IMR-90 (cell line): ENCODE measurements at regions not wholly inside any gene's neighbourhood (a gene's known extent, or its start where the extent isn't known, plus 50 kb on each side); places are given as distances from the start of the nearest gene placed in this dataset.

Experiments used
- ATAC-seq: fragments of 200-7000 bp; cut with Tn5 transposase; 2 replicates; pipeline ENCODE4 v1.9.1; 2020; ENCODE audit warnings: low read depth, mild to moderate bottlenecking, moderate library complexity
- BruUV-seq: library from RNA; stranded (reverse); fragments of 400-500 nt; replicated peaks from 2 replicates; lab custom pipeline; 2021; lab: Mats Ljungman, UMichigan
- CTCF ChIA-PET: fragments of 300-600 bp; formaldehyde crosslinking; extraction: SDS; loops from one replicate; lab custom pipeline; 2021; ENCODE audit warnings: antibody characterized with exemption; lab: Yijun Ruan, JAX
- POLR2A ChIA-PET: fragments of 300-600 bp; sonication (Branson Sonifier 250); formaldehyde crosslinking; loops from one replicate; lab custom pipeline; 2022; ENCODE audit warnings: antibody characterized with exemption; ENCODE audit not compliant: unreplicated experiment; lab: Charles Lee
- DNase-seq: peaks from one replicate; pipeline ENCODE4 v3.0.0; 2013
- H2AFZ ChIP-seq: replicated peaks from 2 replicates; pipeline ENCODE3; 2013; ENCODE audit warnings: low read length, mild to moderate bottlenecking; ENCODE audit not compliant: poor library complexity
- H2AK5ac ChIP-seq: 2 replicates; pipeline ENCODE4 v1.6.1; 2013; ENCODE audit warnings: low read depth, low read length, inconsistent platforms
- H2AK9ac ChIP-seq: replicated peaks from 2 replicates; pipeline ENCODE3; 2013; ENCODE audit warnings: mild to moderate bottlenecking, low read depth, low read length, moderate library complexity; ENCODE audit not compliant: poor library complexity
- H2BK120ac ChIP-seq: 2 replicates; pipeline ENCODE4 v1.6.1; 2013; ENCODE audit warnings: low read depth, low read length, inconsistent platforms
- H2BK15ac ChIP-seq: 3 replicates; pipeline ENCODE4 v1.6.1; 2013; ENCODE audit warnings: low read depth, low read length, inconsistent platforms
- H2BK20ac ChIP-seq: 2 replicates; pipeline ENCODE4 v1.6.1; 2013; ENCODE audit warnings: low read depth, mild to moderate bottlenecking, inconsistent platforms, low read length, moderate library complexity
- H2BK5ac ChIP-seq: 2 replicates; pipeline ENCODE4 v1.6.1; 2013; ENCODE audit warnings: mild to moderate bottlenecking, low read depth, low read length, inconsistent platforms; ENCODE audit not compliant: poor library complexity, severe bottlenecking
- H3K14ac ChIP-seq: replicated peaks from 2 replicates; pipeline ENCODE4 v1.6.1; 2013; ENCODE audit warnings: low read depth, low read length, inconsistent platforms
- H3K18ac ChIP-seq: 2 replicates; pipeline ENCODE4 v1.6.1; 2013; ENCODE audit warnings: low read depth, low read length, control low read depth
- H3K23ac ChIP-seq: 2 replicates; pipeline ENCODE4 v1.6.1; 2013; ENCODE audit warnings: low read depth, low read length, inconsistent platforms
- H3K27ac ChIP-seq: 2 replicates; pipeline ENCODE4 v1.5.1; 2013; ENCODE audit warnings: mild to moderate bottlenecking, control low read depth, low read length; ENCODE audit not compliant: insufficient read depth
- H3K27me3 ChIP-seq: 2 replicates; pipeline ENCODE4 v1.6.1; 2013; ENCODE audit warnings: low read length; ENCODE audit not compliant: control insufficient read depth, insufficient read depth
- H3K36me3 ChIP-seq: 2 replicates; pipeline ENCODE4 v1.6.1; 2013; ENCODE audit warnings: low read length, mixed read lengths; ENCODE audit not compliant: control insufficient read depth, insufficient read depth
- H3K4ac ChIP-seq: 2 replicates; pipeline ENCODE4 v1.6.1; 2013; ENCODE audit warnings: low read depth, low read length, inconsistent platforms
- H3K4me1 ChIP-seq: 2 replicates; pipeline ENCODE4 v1.6.1; 2013; ENCODE audit warnings: low read length, mixed read lengths; ENCODE audit not compliant: control insufficient read depth, insufficient read depth
- H3K4me2 ChIP-seq: 2 replicates; pipeline ENCODE4 v1.6.1; 2013; ENCODE audit warnings: low read depth, mild to moderate bottlenecking, control low read depth, low read length, moderate library complexity
- H3K4me3 ChIP-seq: 2 replicates; pipeline ENCODE4 v1.5.1; 2013; ENCODE audit warnings: low read depth, mild to moderate bottlenecking, control low read depth, low read length, moderate library complexity; ENCODE audit not compliant: insufficient read depth
- H3K56ac ChIP-seq: 2 replicates; pipeline ENCODE4 v1.6.1; 2013; ENCODE audit warnings: low read length, inconsistent platforms; ENCODE audit not compliant: insufficient read depth; ENCODE audit errors: extremely low read depth
- H3K79me1 ChIP-seq, 2 experiments: 2 replicates each; pipeline ENCODE4 v1.6.1; 2013; ENCODE audit warnings: low read length in 2 of 2, inconsistent platforms in 1 of 2, low read depth in 1 of 2
- H3K9ac ChIP-seq: 2 replicates; pipeline ENCODE4 v1.6.1; 2013; ENCODE audit warnings: low read depth, low read length, control low read depth
- H3K9me1 ChIP-seq: 2 replicates; pipeline ENCODE4 v1.6.1; 2013; ENCODE audit warnings: low read length, inconsistent platforms; ENCODE audit not compliant: insufficient read depth
- H3K9me3 ChIP-seq: 2 replicates; pipeline ENCODE4 v1.6.1; 2013; ENCODE audit warnings: low read length; ENCODE audit not compliant: control insufficient read depth, insufficient read depth
- H4K20me1 ChIP-seq: 2 replicates; pipeline ENCODE4 v1.6.1; 2013; ENCODE audit warnings: low read length, inconsistent platforms; ENCODE audit not compliant: insufficient read depth
- H4K5ac ChIP-seq: 2 replicates; pipeline ENCODE4 v1.6.1; 2013; ENCODE audit warnings: mild to moderate bottlenecking, low read depth, low read length, control low read depth
- H4K8ac ChIP-seq, 2 experiments: 2 replicates each; pipeline ENCODE4 v1.6.1; 2013; ENCODE audit warnings: low read depth in 2 of 2, low read length in 2 of 2, control low read depth in 1 of 2, inconsistent platforms in 1 of 2
- H4K91ac ChIP-seq: 2 replicates; pipeline ENCODE4 v1.6.1; 2013; ENCODE audit warnings: low read depth, low read length, inconsistent platforms; ENCODE audit not compliant: insufficient read depth
- CEBPB ChIP-seq: IDR thresholded peaks from 2 replicates; pipeline ENCODE4 v1.6.1; 2012; ENCODE audit warnings: low read depth, low read length, improper control_type of control experiment
- ELK1 ChIP-seq: fragments of 150-350 bp; IDR thresholded peaks from 2 replicates; pipeline ENCODE4 v1.6.1; 2016; ENCODE audit warnings: low read depth, mild to moderate bottlenecking, low read length, moderate library complexity, borderline replicate concordance
- NFE2L2 ChIP-seq: fragments of 150-350 bp; IDR thresholded peaks from 2 replicates; pipeline ENCODE4 v1.6.1; 2016; ENCODE audit warnings: low read depth, mild to moderate bottlenecking, low read length
- RFX5 ChIP-seq: IDR thresholded peaks from 2 replicates; pipeline ENCODE4 v1.8.0; 2012; ENCODE audit warnings: low read depth, mild to moderate bottlenecking, low read length, moderate library complexity
- dilution Hi-C: fragments of 300-500 bp; cut with HindIII; formaldehyde crosslinking; loops from one replicate; pipeline ENCODE4 v1.14.3; 2018; ENCODE audit warnings: low sequenced_read_pairs; ENCODE audit not compliant: unreplicated experiment
- in situ Hi-C: fragments of 300-500 bp; cut with MboI; formaldehyde crosslinking; loops from 3 replicates; pipeline ENCODE4 v1.14.3; 2019; ENCODE audit warnings: low sequenced_read_pairs, inconsistent platforms, mixed read lengths
- intact Hi-C: fragments of 100-400 bp; cut with micrococcal nuclease; formaldehyde crosslinking; loops from 2 replicates; pipeline ENCODE4 v1.10.0; 2022

- dilution Hi-C loops (no loop called here), in situ Hi-C loops (no loop called here), intact Hi-C loops (no loop called here)
- CTCF ChIA-PET = no interaction called here
- no peaks in the 10 kb centered on the region for H3K9me1 ChIP-seq
- no peak overlapping the region for H3K56ac ChIP-seq
- H3K79me1 ChIP-seq = no peaks in the 10 kb centered on the region
- H4K20me1 ChIP-seq = no peaks in the 10 kb centered on the region
- H2BK5ac ChIP-seq = no peak overlapping the region
- H3K9ac ChIP-seq = no peak overlapping the region
- H2AFZ ChIP-seq = no peak overlapping the region
- H3K4me3 ChIP-seq = no peak overlapping the region
- H2AK5ac ChIP-seq = no peak overlapping the region
- H3K27ac ChIP-seq = no peak overlapping the region
- H4K91ac ChIP-seq = no peak overlapping the region
- no peak overlapping the region for H2AK9ac ChIP-seq
- no peak overlapping the region for H3K14ac ChIP-seq
- no peak for DNase-seq
- H3K9me3 ChIP-seq = peaks cover 6% of the 10 kb centered on the region; the same call in 1 of the 2 replicates
- no peak overlapping the region for H2BK120ac ChIP-seq
- no peaks in the 10 kb centered on the region for H3K27me3 ChIP-seq
- no peak overlapping the region for H3K23ac ChIP-seq
- H4K5ac ChIP-seq = no peak overlapping the region
- no peak overlapping the region for H3K4me2 ChIP-seq
- no peaks in the 10 kb centered on the region for H3K4me1 ChIP-seq
- no peak for ATAC-seq
- POLR2A ChIA-PET = no interaction called here
- BruUV-seq = no TSS peak
- no peak overlapping the region for H3K4ac ChIP-seq
- H2BK20ac ChIP-seq = no peak overlapping the region
- no peak overlapping the region for H3K18ac ChIP-seq
- H3K36me3 ChIP-seq = no peaks in the 10 kb centered on the region
- H4K8ac ChIP-seq = no peak overlapping the region
- TF ChIP-seq CEBPB (no peak), RFX5 (no peak), ELK1 (no peak), NFE2L2 (no peak)
- no peak overlapping the region for H2BK15ac ChIP-seq
Observed at GRCh38 chr4:103778221-103778620, 58.4 kb upstream of the TACR3 start.
